Cardiac muscle cell (in vitro differentiated cells and primary cell): ENCODE measurements at regions not wholly inside any gene's neighbourhood (a gene's known extent, or its start where the extent isn't known, plus 50 kb on each side); places are given as distances from the start of the nearest gene placed in this dataset.

Source experiments
- DNase-seq, 2 donors: peaks; one replicate each; pipeline versions ENCODE4 v3.0.0 to v3.0.0-alpha.2; 2010 to 2017; ENCODE audit warnings: low read depth in 1 of 2, low spot score in 1 of 2
- H3K27ac ChIP-seq: fragments of 200-600 bp; sonication (generic); 2 replicates; pipeline ENCODE4 v1.5.1; 2016
- H3K27me3 ChIP-seq: fragments of 200-600 bp; sonication (generic); 2 replicates; pipeline ENCODE4 v1.6.0; 2016; ENCODE audit warnings: control low read depth
- H3K36me3 ChIP-seq: fragments of 200-600 bp; sonication (generic); 2 replicates; pipeline ENCODE4 v1.5.1; 2016; ENCODE audit warnings: control low read depth
- H3K4me1 ChIP-seq: fragments of 200-600 bp; sonication (generic); 2 replicates; pipeline ENCODE4 v1.8.1; 2017; ENCODE audit warnings: low read depth, mild to moderate bottlenecking, mixed run types
- H3K4me3 ChIP-seq: fragments of 200-600 bp; sonication (generic); 2 replicates; pipeline ENCODE4 v1.5.1; 2016; ENCODE audit warnings: mild to moderate bottlenecking
- H3K9me3 ChIP-seq: fragments of 200-600 bp; sonication (generic); 2 replicates; pipeline ENCODE4 v1.5.1; 2017; ENCODE audit warnings: low read depth, mild to moderate bottlenecking, control low read depth
- TF ChIP-seq, protein P1 (sequence below): IDR thresholded peaks from 2 replicates; pipeline ENCODE4 v1.5.1; 2012; ENCODE audit warnings: low read depth, mild to moderate bottlenecking, low read length

DNA sequence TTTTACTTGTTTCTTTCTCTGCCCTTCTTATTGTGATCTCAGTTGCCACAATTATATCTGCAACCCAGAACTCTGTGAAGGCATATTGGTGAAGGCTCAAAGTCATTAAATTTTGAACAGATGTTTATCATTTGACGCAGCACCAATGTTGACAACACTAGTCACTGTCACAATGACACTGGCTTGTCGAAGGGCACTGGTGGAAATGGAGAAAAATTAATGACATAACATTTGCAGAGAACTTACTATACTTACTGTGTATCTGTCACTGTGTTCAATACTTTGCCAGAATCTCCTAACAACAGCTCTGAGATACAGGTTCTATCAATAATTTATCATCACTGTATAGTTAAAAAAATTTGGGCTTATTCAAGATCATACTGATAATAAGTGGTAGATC is 1213.7 kb downstream of the NCAM2 start:
- H3K9me3 ChIP-seq, result no peaks in the 10 kb centered on the region
- TF ChIP-seq, protein P1, sequence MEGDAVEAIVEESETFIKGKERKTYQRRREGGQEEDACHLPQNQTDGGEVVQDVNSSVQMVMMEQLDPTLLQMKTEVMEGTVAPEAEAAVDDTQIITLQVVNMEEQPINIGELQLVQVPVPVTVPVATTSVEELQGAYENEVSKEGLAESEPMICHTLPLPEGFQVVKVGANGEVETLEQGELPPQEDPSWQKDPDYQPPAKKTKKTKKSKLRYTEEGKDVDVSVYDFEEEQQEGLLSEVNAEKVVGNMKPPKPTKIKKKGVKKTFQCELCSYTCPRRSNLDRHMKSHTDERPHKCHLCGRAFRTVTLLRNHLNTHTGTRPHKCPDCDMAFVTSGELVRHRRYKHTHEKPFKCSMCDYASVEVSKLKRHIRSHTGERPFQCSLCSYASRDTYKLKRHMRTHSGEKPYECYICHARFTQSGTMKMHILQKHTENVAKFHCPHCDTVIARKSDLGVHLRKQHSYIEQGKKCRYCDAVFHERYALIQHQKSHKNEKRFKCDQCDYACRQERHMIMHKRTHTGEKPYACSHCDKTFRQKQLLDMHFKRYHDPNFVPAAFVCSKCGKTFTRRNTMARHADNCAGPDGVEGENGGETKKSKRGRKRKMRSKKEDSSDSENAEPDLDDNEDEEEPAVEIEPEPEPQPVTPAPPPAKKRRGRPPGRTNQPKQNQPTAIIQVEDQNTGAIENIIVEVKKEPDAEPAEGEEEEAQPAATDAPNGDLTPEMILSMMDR, result no peak

GRCh38 chr21:22223385-22223784 is 1225.2 kb downstream of the NCAM2 start:
- no peaks in the 10 kb centered on the region for H3K9me3 ChIP-seq
- TF ChIP-seq, protein P1, result no peak
- no peak overlapping the region for H3K4me3 ChIP-seq
- no peak overlapping the region for H3K27ac ChIP-seq
- no peaks in the 10 kb centered on the region for H3K36me3 ChIP-seq
- peaks cover 5% of the 10 kb centered on the region for H3K4me1 ChIP-seq
- no peaks in the 10 kb centered on the region for H3K27me3 ChIP-seq
- peak; percentile 2 to 10 for DNase-seq

More for the DNA sequence above, 1213.7 kb downstream of the NCAM2 start:
- H3K4me1 ChIP-seq, result no peaks in the 10 kb centered on the region
- H3K27ac ChIP-seq, result no peak overlapping the region
- no peak overlapping the region for H3K4me3 ChIP-seq
- DNase-seq, result no peak
- H3K27me3 ChIP-seq, result no peaks in the 10 kb centered on the region
- H3K36me3 ChIP-seq, result no peaks in the 10 kb centered on the region

DNA sequence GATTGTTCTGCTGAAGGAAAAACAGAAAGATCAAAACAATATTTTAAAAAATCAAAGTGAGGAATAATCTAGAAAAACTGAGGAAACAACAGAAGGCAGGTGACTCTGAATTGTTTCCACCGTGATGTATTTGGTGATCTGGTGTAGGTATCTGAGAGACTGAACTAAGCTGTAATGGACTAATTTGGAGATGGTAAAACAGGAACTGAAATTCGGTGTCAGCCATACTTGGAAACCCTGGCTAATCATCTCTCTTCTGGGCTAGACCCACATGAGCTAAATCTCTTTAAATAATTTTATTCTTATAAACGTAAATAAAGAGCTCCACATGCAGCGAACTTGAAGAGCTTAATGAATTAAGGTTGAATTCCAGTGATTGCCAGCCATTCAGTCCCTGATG is 1226.1 kb downstream of the NCAM2 start:
- Histone ChIP-seq H3K4me1 (peaks cover 5% of the 10 kb centered on the region), H3K9me3 (no peaks in the 10 kb centered on the region), H3K36me3 (no peaks in the 10 kb centered on the region), H3K4me3 (no peak overlapping the region), H3K27me3 (no peaks in the 10 kb centered on the region), H3K27ac (no peak overlapping the region)
- no peak for DNase-seq
- TF ChIP-seq, protein P1, result no peak

GRCh38 chr21:22225299-22225698 is 1227.1 kb downstream of the NCAM2 start:
- Histone ChIP-seq H3K27ac (no peak overlapping the region), H3K36me3 (no peaks in the 10 kb centered on the region), H3K9me3 (no peaks in the 10 kb centered on the region), H3K27me3 (no peaks in the 10 kb centered on the region), H3K4me1 (peaks cover 5% of the 10 kb centered on the region), H3K4me3 (no peak overlapping the region)
- TF ChIP-seq, protein P1, result no peak
- DNase-seq, result no peak

DNA sequence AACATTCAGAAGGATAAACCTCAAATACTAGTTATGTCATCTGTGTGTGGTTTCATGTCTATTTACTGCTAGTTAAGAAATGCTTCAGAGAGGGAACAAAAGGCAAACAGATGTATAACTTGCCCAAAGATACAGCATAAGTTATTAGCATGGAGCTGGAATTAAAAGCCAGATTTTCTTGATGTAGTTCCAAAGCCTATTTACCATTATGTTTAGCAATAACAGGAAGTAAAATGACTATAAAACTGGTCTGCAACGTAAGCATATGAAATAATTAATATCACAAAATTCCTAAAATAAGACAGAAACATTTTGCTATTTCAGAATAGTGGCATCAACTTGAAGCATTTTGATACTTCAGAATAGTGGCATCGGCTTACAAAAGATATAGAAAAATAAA is 1232.8 kb downstream of the NCAM2 start:
- H3K9me3 ChIP-seq, result no peaks in the 10 kb centered on the region
- no peaks in the 10 kb centered on the region for H3K4me1 ChIP-seq
- H3K36me3 ChIP-seq, result no peaks in the 10 kb centered on the region
- DNase-seq, result no peak
- H3K27me3 ChIP-seq, result no peaks in the 10 kb centered on the region
- TF ChIP-seq, protein P1, result no peak
- no peak overlapping the region for H3K27ac ChIP-seq
- H3K4me3 ChIP-seq, result no peak overlapping the region
